EH (cell line): ENCODE measurements at regions not wholly inside any gene's neighbourhood (a gene's known extent, or its start where the extent isn't known, plus 50 kb on each side); places are given as distances from the start of the nearest gene placed in this dataset.
"Not testable (repeated sequence)": the region's sequence is repeated elsewhere in the genome, so short reads cannot be mapped to it uniquely, and the experiment has no call there.

Source experiments
- DNase-seq: peaks from one replicate; pipeline ENCODE4 v3.0.0-alpha.2; 2015; ENCODE audit warnings: low read depth

GRCh38 chr15:38961456-38961855 lies 396.8 kb upstream of the RASGRP1 start:
- DNase-seq, result no peak

GRCh38 chr15:38961931-38962330 lies 397.3 kb upstream of the RASGRP1 start:
- peak; percentile 11 for DNase-seq

DNA sequence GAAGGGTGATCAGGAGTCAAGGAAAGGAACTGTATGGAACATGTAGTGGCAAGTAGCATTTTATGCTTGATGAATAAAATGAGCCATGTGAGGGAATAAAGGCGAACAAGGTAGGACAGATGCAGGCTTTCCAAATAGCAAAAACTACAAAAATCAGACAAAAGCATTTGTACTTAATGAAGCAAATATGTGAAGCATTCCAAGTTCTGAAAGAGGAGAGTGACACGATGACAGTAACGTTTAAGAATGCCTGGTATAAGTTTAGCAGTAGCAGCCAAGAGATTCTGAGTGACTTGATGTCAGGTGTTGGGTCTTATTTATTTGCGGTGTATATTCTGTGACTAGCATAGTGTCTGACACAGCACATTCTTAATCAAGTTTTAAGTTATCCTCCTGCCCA lies 408.2 kb upstream of the RASGRP1 start:
- DNase-seq, result peak; percentile 49

- no peak for DNase-seq
Measured at GRCh38 chr15:38975282-38975990, 410.8 kb upstream of the RASGRP1 start.

GRCh38 chr15:38991126-38991525 lies 426.5 kb upstream of the RASGRP1 start:
- DNase-seq, result peak; percentile 53

- peak; percentile 34 for DNase-seq
Measured at GRCh38 chr15:38991701-38992100, 427.1 kb upstream of the RASGRP1 start.

DNA sequence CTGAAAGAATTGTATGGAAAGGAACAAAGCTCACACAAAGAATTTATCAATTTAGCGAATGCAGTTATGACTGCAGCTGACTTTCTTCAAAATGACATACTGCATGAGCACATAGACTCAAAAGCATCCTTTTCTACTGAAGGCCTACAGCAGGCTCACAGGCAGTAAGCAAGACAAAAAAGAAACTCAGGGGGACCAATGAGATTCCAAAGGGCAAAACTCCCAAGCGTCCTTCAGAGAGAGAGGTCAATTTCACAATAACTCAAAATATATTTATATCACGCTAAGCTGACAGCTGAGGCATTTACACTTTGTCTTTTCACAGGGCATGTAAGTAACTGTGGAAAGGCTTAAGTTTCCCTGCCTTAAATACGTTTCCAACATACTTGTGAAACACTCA lies 427.9 kb upstream of the RASGRP1 start:
- DNase-seq, result no peak

DNA sequence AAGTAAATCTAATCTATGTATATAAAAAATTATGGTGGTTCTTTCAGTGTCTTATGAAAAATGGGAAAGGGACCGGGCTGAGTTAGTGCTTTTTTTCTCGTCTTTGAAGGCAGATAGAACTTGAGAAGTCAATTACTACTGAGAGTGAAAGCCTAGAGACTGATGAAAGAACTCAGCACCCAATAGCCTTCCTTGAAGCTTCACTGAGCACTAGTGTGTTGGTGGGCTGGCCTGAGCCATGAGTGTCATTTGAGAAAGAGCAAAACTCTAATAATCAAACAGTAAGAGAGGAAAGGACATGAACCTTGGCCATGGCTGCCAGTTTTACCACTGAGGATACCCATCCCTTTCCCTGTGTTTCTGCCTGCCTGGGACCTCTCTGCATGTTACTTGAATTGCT lies 428.3 kb upstream of the RASGRP1 start:
- no peak for DNase-seq

DNA sequence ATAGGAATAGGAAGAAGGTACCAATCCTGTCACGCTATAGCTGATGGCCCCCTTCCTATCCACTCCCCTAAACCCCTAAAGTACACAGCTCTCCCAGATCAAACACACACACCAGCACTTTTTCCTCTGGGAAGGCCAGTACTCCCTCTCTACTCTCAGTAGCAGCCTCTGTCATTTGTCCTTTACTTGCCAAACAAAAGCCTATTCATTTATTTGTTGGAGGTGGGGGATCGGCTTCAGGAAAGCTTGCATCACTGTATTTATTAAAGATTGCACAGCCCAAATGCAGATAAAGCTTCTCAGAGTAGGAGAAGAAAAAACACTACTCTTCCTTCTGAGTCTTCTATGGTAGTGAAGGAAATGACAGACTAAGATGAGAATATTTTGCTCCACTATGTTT lies 429.7 kb upstream of the RASGRP1 start:
- peak; percentile 8 for DNase-seq

DNA sequence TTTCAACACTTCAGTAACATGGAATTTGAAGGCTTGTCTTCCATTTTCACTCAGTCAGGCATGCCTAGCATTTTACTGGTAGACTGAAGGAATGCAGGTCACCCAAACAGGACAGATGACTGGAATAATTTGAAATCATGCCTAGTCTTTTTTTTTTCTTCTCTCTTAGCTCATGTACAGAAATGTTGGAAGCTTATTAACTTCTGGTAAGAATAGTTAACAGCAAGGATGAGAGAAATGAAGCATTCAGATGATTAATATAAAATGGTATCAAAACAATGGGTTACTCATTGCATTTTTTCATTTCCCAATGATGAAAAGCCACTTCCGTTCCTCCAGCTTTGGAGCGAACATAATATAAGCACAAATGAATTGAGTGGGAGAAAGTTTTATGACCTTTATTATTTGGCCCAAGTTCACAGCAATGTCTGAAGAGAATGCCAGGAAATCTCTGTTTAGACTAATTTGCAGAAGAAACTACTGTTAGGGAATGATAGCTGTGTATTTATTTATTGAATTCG lies 431.6 kb upstream of the RASGRP1 start:
- peak; percentile 98 for DNase-seq

- peak; percentile 14 for DNase-seq
Measured at GRCh38 chr15:38997841-38998240, 433.2 kb upstream of the RASGRP1 start.

- DNase-seq, result no peak
Measured at GRCh38 chr15:39000008-39000734, 435.6 kb upstream of the RASGRP1 start.

DNA sequence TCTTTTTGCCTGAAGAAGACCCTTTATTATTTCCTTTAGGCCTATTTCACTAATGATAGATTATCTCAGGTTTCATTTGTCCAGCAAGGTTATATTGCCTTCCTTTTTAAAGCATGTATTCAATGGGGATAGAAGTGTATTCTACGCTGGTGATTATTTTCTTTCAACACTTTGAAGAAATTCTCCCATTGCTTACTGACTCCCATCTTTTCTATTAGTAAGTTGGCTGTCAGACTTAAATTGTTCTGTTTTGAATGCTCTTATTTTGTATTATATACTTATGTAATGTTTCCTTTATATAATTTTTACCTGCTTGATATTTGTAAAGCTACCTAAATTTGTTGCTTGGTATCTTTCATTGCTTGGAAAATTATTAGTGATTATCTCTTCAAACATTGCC lies 445.1 kb upstream of the RASGRP1 start:
- no peak for DNase-seq

- not testable (repeated sequence) for DNase-seq
Measured at GRCh38 chr15:39011066-39011465, 446.5 kb upstream of the RASGRP1 start.

- DNase-seq, result no peak
Measured at GRCh38 chr15:39013262-39013661, 448.6 kb upstream of the RASGRP1 start.

DNA sequence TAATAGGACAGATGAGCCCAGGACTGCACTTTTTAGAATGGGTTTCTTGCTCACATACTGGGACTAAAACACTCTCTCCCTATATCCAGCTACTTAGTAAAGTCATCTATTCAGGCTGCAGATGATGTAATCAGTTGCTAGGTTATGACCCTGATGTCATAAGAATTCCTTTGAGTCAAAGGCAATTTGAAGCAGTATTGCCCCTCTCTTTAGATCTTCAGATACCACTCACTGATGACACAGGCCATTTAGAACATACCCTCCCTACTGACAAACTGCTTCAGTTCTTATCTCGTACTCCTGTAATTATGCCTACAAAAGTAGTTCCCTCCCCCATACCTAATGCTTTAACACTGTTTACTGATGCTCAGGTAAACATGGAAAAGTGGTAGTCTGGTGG lies 450.1 kb upstream of the RASGRP1 start:
- no peak for DNase-seq

DNA sequence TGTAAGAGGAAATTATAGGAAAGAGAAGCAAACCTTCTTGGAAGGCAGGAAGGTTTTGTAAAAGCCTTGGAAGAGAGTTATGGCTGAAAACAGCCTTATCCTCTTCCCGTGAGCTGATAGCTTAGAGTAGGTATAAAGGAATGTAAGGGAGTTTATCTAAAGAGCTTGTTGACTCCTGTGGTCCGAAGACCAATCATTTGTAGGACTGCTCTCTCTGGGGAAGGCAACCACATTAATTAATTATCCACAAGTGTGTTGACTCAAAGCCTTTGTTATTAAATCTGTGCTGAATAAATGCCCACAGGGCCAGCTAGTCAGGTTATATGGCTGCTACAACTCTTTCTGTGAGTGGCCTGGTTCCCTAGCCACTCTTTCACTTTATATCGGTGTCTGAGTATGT lies 452.1 kb upstream of the RASGRP1 start:
- DNase-seq, result no peak

DNA sequence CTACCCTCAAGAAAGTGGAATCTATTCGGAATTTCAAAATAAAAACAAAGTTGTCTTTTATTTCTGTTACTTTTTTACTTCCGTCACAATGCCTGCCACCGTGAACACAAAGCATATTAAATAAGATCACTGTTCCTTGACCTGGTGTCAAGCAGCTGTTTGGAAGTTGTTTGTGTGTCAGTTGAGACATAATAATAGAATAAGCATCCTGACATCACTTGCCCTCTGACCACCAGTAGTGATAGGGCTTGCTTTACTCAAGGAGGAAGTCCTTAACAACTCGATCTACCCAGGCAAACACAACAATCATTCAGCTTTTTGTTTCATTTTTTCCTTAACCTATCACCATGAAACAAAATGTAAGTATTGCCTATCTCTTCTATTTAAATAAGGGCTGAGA lies 454.4 kb upstream of the RASGRP1 start:
- DNase-seq, result no peak

DNA sequence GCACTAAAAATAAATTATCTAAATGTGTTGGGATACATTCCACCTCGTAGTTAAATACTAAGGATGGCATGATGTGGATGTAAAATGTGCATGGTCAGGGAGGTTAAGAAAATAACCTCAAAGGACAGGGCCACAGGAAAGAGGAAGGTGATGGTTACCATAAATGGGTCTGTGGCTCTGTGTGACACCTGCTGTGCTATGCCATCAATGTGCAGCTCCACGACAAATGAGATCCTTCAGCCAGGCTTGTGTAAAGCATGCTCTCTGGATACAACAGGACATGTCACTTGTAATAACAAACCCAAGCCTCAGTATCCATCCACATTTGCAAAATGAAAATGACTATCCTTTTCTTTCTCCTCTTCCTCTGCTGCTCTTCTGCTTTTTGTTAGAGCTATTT lies 456.7 kb upstream of the RASGRP1 start:
- DNase-seq, result peak; percentile 18

- DNase-seq, result no peak
Measured at GRCh38 chr15:39022532-39023305, 458.1 kb upstream of the RASGRP1 start.

DNA sequence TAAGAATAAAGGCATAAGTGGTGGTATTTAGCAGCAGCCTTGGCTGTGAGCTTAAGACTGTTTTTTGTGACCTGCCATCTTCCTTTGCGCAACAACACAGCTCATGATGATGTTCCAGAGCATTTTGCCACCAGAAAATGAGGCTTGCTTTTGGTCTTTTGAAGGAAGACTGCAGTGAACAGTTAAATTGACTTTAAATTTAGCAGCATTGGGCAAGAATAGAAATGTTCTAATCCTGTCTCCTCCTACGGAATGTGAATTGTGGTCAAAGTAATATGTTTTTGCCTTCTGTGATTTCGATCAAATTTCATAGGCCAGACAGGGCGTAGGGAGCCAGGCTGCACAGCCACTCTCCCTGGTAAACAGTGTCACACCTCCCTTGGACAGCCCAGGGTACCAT lies 460.7 kb upstream of the RASGRP1 start:
- peak; percentile 50 for DNase-seq

DNA sequence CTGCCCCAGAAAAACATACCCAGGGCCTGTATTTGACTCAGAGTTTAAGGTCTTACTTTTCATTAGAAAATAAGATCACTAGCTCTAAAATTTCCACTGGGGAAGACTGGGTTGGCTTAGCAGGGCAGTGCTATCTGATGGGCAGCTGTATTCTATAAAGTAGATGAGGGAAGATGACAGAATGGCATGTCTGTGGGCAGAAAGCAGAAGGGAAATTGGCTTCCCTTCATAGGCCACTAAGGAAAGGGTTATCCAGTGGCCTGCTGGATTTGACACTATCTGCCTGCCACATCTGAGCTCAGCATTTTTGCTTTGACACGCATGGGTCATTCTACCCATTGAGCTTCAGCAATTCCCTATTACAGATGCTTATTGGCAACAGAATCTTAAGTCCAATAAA lies 461.3 kb upstream of the RASGRP1 start:
- no peak for DNase-seq

GRCh38 chr15:39028069-39028468 lies 463.5 kb upstream of the RASGRP1 start:
- DNase-seq, result peak; percentile 71
